ENCODE measurements at regions not wholly inside any gene's neighbourhood (a gene's known extent, or its start where the extent isn't known, plus 50 kb on each side); places are given as distances from the start of the nearest gene placed in this dataset.

DNA sequence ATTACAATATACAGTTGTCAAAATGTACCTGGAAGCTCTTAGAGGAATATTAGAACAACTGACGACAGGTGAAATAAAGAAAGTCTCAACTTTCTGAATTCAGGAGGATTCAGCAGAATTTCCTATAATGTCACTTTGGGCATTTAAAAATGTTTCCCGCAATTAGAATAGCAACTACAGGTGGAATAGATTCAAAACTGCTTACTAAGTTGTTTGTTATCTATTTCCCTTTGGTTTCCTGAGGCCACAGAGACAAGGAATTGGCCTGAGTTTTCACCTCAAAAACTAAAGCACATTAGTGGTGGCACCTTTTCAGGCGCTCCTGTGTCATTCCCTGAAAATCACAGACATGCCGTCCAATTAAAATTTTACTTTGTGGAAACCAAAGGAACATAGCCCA lies 729.2 kb upstream of the FANCL start:
- TF ChIP-seq CTCF (IDR thresholded peaks at IDR 0.05) (no peak), POLR2AphosphoS5 (IDR thresholded peaks at IDR 0.05) (no peak)
